ENCODE measurements at regions not wholly inside any gene's neighbourhood (a gene's known extent, or its start where the extent isn't known, plus 50 kb on each side); places are given as distances from the start of the nearest gene placed in this dataset.

DNA sequence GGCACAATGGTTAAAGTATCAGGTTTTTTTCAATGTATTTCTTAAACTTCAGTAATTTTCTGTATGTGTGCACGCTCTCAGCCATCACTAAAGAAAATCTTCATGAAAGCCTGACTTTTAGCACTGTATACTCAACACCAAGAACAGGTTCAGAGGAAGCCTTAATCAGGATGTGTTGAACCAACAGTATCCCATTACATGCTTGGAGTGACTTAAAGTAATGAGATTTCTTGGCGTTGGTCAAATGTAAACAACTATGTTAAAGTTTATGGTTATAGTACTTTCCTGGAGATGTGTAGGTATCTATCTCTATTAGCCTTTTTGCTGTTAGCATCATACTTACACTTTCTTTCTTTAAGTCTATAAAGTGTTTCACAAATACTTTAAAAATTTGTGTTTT is 335.0 kb downstream of the CCER1 start:
- intact Hi-C loops (cut with DNase I): no loop called here
- Histone ChIP-seq H3K27ac (no peak overlapping the region), H3K27me3 (no peaks in the 10 kb centered on the region), H3K9me3 (no peaks in the 10 kb centered on the region), H3K4me3 (no peak overlapping the region), H3K4me1 (no peaks in the 10 kb centered on the region), H3K36me3 (no peaks in the 10 kb centered on the region)
- WGBS, 2 donors: 92 to 93% methylated on average over 2 of the region's 2 CpGs
- no peak for ATAC-seq
- DNase-seq: no peak
- TF ChIP-seq, protein P1, sequence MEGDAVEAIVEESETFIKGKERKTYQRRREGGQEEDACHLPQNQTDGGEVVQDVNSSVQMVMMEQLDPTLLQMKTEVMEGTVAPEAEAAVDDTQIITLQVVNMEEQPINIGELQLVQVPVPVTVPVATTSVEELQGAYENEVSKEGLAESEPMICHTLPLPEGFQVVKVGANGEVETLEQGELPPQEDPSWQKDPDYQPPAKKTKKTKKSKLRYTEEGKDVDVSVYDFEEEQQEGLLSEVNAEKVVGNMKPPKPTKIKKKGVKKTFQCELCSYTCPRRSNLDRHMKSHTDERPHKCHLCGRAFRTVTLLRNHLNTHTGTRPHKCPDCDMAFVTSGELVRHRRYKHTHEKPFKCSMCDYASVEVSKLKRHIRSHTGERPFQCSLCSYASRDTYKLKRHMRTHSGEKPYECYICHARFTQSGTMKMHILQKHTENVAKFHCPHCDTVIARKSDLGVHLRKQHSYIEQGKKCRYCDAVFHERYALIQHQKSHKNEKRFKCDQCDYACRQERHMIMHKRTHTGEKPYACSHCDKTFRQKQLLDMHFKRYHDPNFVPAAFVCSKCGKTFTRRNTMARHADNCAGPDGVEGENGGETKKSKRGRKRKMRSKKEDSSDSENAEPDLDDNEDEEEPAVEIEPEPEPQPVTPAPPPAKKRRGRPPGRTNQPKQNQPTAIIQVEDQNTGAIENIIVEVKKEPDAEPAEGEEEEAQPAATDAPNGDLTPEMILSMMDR (IDR thresholded peaks at IDR 0.05): no peak

DNA sequence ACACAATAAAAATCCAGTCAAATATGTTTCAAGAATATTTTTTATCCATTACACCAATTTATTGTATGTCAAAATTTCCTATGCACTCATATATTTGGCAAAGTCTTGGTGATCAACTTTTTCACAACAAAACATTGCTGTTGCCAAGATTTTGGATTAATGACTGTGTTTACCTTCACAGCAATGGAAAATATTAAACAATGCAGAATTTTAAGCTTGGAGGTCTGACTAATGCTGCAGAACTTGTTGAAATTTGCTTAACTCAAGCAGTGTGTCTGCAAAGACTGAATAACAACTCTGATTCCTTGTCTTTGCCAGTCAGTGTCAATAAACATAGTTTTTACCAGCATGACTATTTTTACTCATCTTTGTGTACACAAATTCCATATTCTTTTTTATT is 336.4 kb downstream of the CCER1 start:
- no peaks in the 10 kb centered on the region for H3K36me3 ChIP-seq
- H3K4me3 ChIP-seq: no peak overlapping the region
- no peak overlapping the region for H3K27ac ChIP-seq
- TF ChIP-seq, protein P1 (IDR thresholded peaks at IDR 0.05): no peak
- ATAC-seq (no peak), DNase-seq (no peak)
- intact Hi-C loops (cut with DNase I): no loop called here
- H3K4me1 ChIP-seq: no peaks in the 10 kb centered on the region
- no peaks in the 10 kb centered on the region for H3K9me3 ChIP-seq
- no peaks in the 10 kb centered on the region for H3K27me3 ChIP-seq

DNA sequence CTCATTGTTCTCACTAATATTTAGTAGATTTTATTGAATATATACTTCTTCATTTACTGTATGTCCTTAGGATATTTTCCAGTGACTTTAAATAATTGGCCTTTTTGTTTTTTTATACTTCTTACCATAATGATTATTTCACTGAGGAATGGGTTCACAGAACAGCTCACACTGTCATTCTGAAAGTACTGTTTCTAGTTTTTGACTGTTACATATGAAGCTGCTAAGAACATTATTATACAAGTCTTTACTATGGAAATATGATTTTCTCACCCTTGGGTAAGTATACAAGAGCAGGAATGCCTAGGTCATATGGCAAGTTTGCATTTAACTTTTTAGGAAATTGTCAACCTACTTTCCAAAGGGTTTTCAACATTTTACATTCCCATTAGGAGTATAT is 343.1 kb downstream of the CCER1 start:
- Histone ChIP-seq H3K4me3 (no peak overlapping the region), H3K36me3 (no peaks in the 10 kb centered on the region), H3K27ac (no peak overlapping the region), H3K9me3 (peaks cover 0 to 3% (median 0%) of the 10 kb centered on the region in 11 donors), H3K27me3 (no peaks in the 10 kb centered on the region), H3K4me1 (no peaks in the 10 kb centered on the region)
- no peak for DNase-seq
- TF ChIP-seq, protein P1 (IDR thresholded peaks at IDR 0.05): no peak
- intact Hi-C loops (cut with DNase I): no loop called here
- ATAC-seq: no peak

DNA sequence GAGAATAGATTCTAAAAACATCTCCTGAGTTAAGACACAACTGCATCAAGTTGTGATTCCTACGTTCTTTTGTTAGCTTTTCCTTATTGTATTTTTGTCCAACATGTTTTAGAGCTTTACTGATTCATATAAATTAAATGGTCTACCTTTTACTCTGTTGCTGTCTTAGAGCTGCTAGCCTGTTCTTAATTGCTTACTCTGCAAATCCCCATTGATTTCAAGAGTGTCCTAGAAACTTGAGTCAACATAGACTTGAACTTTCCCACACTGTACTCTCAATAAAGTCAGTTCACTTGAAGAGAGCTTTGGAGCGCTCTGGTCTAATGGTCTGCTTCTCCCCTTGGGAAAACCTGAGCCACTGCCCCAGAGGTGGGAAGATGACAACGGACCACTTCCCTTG is 343.9 kb downstream of the CCER1 start:
- TF ChIP-seq, protein P1 (IDR thresholded peaks at IDR 0.05): no peak

More for the DNA sequence above, 343.9 kb downstream of the CCER1 start:
- no peak for ATAC-seq
- H3K27me3 ChIP-seq: no peaks in the 10 kb centered on the region
- no peak overlapping the region for H3K27ac ChIP-seq
- no peak overlapping the region for H3K4me3 ChIP-seq
- 58 to 63% methylated on average over 3 of the region's 3 CpGs for WGBS, 2 donors
- no peak for DNase-seq
- H3K4me1 ChIP-seq: no peaks in the 10 kb centered on the region
- peaks cover 0 to 3% (median 0%) of the 10 kb centered on the region in 11 donors for H3K9me3 ChIP-seq
- H3K36me3 ChIP-seq: no peaks in the 10 kb centered on the region
- intact Hi-C loops (cut with DNase I): no loop called here

All from heart right ventricle (tissue), 16 donors.